CD1c-positive myeloid dendritic cell (primary cell): ENCODE measurements at regions not wholly inside any gene's neighbourhood (a gene's known extent, or its start where the extent isn't known, plus 50 kb on each side); places are given as distances from the start of the nearest gene placed in this dataset.
"Not testable (repeated sequence)": the region's sequence is repeated elsewhere in the genome, so short reads cannot be mapped to it uniquely, and the experiment has no call there.

ENCODE experiments used
- DNase-seq: peaks from one replicate; pipeline ENCODE4 v3.0.0-alpha.2; 2016; ENCODE audit errors: extremely low spot score

DNA sequence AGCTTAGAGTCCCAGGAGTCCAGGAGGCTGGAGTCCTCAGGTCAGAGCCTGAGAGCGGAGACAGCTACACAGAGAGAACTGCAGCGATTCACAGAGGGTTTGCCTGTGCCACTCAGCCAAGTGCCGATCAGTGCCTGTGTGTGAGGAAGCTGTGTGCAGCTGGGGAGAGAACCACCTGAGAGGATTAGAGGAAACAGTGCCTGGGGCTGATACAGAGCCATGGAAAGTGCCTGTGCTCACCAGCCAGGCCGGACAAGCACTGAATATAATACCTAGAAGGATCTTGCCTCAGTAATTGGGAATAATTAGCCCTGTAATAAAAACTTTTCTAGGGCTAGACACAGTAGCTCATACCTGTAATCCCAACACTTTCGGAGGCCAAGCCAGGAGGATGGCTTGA is 134.7 kb downstream of the ARHGAP11B start:
- not testable (repeated sequence) for DNase-seq

DNA sequence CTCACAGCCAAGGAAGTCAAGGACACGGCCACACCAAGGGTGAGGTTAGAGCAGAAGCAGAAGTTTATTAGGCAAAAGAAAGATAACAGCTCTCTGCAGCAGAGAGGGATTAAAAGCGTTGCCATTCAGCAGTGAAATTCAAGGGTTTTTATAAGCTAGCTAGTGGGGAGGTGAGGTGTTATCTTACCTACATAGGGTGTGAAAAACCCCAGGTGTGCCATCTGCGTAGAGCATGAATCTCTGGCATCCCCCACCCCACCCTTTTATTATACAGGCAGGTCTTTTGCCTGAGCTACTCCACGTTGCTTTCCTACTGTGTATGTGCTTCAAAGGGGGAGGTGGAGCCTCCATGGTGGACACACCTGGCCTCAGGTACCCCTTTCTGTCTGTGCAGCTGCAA is 135.4 kb downstream of the ARHGAP11B start:
- not testable (repeated sequence) for DNase-seq

- not testable (repeated sequence) for DNase-seq
Observed at GRCh38 chr15:30769390-30770124, 134.2 kb upstream of the FAN1 start.

GRCh38 chr15:30770759-30771158 is 133.0 kb upstream of the FAN1 start:
- no peak for DNase-seq

DNA sequence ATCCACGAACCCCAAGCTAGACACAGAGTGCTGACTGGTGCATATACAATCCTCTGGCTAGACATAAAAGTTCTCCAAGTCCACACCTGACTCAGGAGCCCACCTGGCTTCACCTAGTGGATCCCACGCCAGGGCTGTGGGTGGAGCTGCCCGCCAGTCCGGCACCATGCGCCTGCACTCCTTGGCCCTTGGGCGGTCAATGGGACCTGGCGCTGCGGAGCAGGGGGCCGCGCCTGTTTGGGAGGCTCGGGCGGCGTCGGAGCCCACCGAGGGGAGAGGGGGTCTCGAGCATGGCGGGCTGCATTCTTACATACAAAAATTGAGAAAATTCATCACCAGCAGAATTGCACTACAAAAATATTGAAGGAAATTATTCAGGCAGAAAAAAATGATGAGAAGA is 120.7 kb upstream of the FAN1 start:
- no peak for DNase-seq

- DNase-seq = no peak
Observed at GRCh38 chr15:30788595-30788994, 115.1 kb upstream of the FAN1 start.

- DNase-seq = no peak
Observed at GRCh38 chr15:30791239-30792175, 112.2 kb upstream of the FAN1 start.

GRCh38 chr15:30792843-30793242 is 110.9 kb upstream of the FAN1 start:
- not testable (repeated sequence) for DNase-seq

GRCh38 chr15:30794388-30794787 is 109.3 kb upstream of the FAN1 start:
- no peak for DNase-seq

DNA sequence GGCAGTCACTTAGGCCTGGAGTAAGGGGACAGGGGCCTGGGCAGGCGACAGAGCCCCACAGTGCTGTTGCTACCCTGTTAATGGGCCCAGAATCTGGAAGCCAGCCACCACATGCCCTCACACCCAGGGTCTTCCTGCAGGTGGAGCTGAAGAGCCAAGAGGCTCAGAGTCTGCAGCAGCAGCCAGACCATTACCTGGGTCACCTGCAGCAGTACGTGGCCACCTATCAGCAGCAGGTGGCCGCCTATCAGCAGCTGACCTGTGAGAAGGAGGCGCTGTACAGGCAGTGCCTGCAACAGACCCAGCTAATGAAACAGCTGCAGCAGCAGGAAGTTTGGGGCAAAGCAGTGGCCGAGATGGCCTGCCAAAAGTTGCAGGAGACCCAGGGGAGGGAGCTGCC is 104.2 kb upstream of the FAN1 start:
- not testable (repeated sequence) for DNase-seq

- DNase-seq = not testable (repeated sequence)
Observed at GRCh38 chr15:30801140-30801895, 102.4 kb upstream of the FAN1 start.

DNA sequence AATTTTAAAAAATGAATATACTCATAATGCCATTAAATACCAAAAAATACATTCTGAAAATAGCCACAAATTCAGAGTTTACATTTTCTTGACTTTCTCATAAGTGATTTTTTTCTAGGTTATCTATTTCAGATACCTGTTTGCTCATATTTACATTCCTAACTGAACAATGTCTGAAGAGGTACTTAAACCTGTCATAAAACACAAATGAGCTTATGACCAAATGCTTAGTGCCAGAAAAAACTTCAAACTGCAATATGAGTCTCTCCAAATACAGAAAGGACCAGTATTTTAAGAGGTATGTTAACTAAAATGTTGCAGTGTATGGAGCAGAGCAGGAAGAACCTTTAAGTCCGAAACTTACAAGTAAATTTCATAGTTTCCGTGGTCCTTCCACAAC is 101.7 kb upstream of the FAN1 start:
- DNase-seq = not testable (repeated sequence)

- not testable (repeated sequence) for DNase-seq
Observed at GRCh38 chr15:30803703-30804102, 100.0 kb upstream of the FAN1 start.

DNA sequence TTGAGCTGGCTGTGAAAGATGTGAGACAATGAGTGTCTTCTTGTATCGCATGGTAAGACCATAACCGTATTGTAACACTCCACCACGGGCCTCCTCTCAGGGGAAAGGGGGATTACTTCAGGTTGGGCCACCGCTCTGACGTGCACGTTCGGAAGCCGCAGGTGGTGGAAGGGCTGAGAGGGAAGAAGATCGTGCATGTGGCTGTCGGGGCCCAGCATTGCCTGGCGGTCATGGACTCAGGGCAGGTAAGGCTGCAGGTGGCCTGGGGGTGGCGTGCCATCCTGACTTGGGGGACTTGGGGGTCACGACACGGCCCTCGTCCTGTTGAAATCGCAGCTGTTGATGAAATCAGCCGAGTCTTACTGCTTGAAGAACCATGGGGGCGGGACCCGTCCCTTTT is 87.3 kb upstream of the FAN1 start:
- DNase-seq = no peak

- DNase-seq = peak; percentile 60
Observed at GRCh38 chr15:30823068-30823813, 80.5 kb upstream of the FAN1 start.

GRCh38 chr15:30824518-30825195 is 79.1 kb upstream of the FAN1 start:
- DNase-seq = no peak

DNA sequence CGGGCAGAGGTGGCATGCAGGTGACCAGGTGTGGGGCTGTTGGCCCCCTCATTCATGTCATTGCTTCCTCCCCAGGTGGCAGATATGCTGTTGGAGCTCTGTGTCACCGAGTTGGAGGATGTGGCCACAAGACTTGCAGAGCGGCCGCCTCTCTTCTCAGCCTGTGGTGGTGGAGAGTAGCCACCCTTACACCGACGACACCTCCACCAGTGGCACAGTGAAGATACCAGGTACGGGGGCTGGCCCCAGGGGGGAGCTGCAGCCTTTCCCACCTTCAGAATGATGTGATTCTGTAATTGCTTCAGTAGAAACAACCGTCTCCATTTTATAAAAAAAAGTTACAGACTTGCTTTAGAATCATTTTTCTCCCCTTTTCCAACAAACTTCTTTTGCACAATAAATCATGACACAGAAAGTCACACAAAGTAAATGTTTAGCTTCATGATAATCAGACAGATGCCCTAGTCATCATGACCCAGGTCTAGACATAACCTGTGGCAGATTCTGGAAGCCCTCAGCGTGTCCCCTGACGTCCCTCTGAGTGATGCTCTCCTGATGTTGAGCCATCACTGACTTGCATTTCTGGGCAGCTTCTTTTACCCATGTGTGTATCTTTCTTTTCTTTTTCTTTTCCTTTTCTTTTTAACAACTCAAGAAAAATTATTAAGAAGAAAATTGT is 76.0 kb upstream of the FAN1 start:
- no peak for DNase-seq

DNA sequence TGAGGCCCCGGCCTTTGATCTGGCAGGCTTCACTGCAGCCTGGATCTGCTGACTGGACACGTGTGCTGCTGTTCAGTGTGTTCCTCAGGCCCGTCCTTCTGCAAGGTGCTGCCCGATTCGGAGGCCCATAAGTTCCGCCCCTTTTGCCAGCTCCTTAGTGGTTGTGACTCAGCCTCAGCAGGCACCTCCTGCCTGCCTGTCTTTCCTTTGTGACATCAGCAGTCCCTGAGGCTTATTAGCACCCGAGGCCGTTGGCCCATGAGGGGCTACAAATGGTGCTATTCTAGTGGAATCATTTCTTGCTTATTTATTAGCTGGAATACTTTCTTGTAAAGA is 75.4 kb upstream of the FAN1 start:
- DNase-seq = not testable (repeated sequence)

GRCh38 chr15:30830961-30831360 is 72.8 kb upstream of the FAN1 start:
- DNase-seq = no peak

- not testable (repeated sequence) for DNase-seq
Observed at GRCh38 chr15:30833379-30833778, 70.3 kb upstream of the FAN1 start.
